ENCODE measurements at regions not wholly inside any gene's neighbourhood (a gene's known extent, or its start where the extent isn't known, plus 50 kb on each side); places are given as distances from the start of the nearest gene placed in this dataset.

- Histone ChIP-seq H3K4me3 (ENCODE audit: low read length) (no peak overlapping the region), H3K9me3 (ENCODE audit: insufficient read depth, low read depth, low read length) (no peaks in the 10 kb centered on the region), H3K4me1 (ENCODE audit: insufficient read depth, low read length) (no peaks in the 10 kb centered on the region), H3K27ac (ENCODE audit: low read length) (no peak overlapping the region), H3K27me3 (ENCODE audit: insufficient read depth, low read length) (no peaks in the 10 kb centered on the region), H3K9ac (ENCODE audit: low read depth, low read length) (no peak overlapping the region), H3K36me3 (ENCODE audit: insufficient read depth, low read depth, low read length) (no peaks in the 10 kb centered on the region)
Measured at GRCh38 chr3:187963677-187964385, 190.1 kb upstream of the LPP start.

DNA sequence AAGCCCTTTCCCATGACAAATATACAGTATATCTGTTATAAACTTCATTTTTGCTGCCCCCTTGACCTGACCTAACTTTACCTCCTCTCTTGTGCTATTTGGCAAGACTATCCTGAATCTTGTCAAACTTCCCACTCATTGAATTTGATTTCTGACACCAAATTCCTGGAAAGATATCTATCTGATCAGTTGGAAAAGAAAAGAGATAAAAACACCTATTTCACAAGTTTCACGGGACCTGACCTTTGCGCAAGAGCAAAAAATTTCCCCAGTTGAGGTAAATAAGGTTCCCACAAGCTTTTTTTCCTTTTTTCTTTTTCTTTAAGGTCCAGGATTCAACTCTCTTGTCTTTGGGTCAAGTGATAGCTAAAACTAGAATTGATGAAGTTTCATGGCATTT, 189.2 kb upstream of the LPP start:
- Histone ChIP-seq H3K36me3 (ENCODE audit: insufficient read depth, low read depth, low read length) (no peaks in the 10 kb centered on the region), H3K4me3 (ENCODE audit: low read length) (no peak overlapping the region), H3K27me3 (ENCODE audit: insufficient read depth, low read length) (no peaks in the 10 kb centered on the region), H3K4me1 (ENCODE audit: insufficient read depth, low read length) (no peaks in the 10 kb centered on the region), H3K27ac (ENCODE audit: low read length) (no peak overlapping the region), H3K9me3 (ENCODE audit: insufficient read depth, low read depth, low read length) (no peaks in the 10 kb centered on the region), H3K9ac (ENCODE audit: low read depth, low read length) (no peak overlapping the region)

- Histone ChIP-seq H3K4me1 (ENCODE audit: insufficient read depth, low read length) (no peaks in the 10 kb centered on the region), H3K36me3 (ENCODE audit: insufficient read depth, low read depth, low read length) (no peaks in the 10 kb centered on the region), H3K27me3 (ENCODE audit: insufficient read depth, low read length) (no peaks in the 10 kb centered on the region), H3K9ac (ENCODE audit: low read depth, low read length) (no peak overlapping the region), H3K27ac (ENCODE audit: low read length) (no peak overlapping the region), H3K9me3 (ENCODE audit: insufficient read depth, low read depth, low read length) (no peaks in the 10 kb centered on the region), H3K4me3 (ENCODE audit: low read length) (no peak overlapping the region)
Measured at GRCh38 chr3:187966096-187966495, 187.9 kb upstream of the LPP start.

GRCh38 chr3:187966636-187967406, 187.1 kb upstream of the LPP start:
- Histone ChIP-seq H3K36me3 (ENCODE audit: insufficient read depth, low read depth, low read length) (no peaks in the 10 kb centered on the region), H3K9me3 (ENCODE audit: insufficient read depth, low read depth, low read length) (no peaks in the 10 kb centered on the region), H3K27ac (ENCODE audit: low read length) (no peak overlapping the region), H3K9ac (ENCODE audit: low read depth, low read length) (no peak overlapping the region), H3K27me3 (ENCODE audit: insufficient read depth, low read length) (no peaks in the 10 kb centered on the region), H3K4me1 (ENCODE audit: insufficient read depth, low read length) (no peaks in the 10 kb centered on the region), H3K4me3 (ENCODE audit: low read length) (no peak overlapping the region)

GRCh38 chr3:187967993-187968392, 186.0 kb upstream of the LPP start:
- no peak overlapping the region for H3K9ac ChIP-seq (ENCODE audit: low read depth, low read length)
- no peaks in the 10 kb centered on the region for H3K27me3 ChIP-seq (ENCODE audit: insufficient read depth, low read length)
- no peaks in the 10 kb centered on the region for H3K36me3 ChIP-seq (ENCODE audit: insufficient read depth, low read depth, low read length)
- H3K4me1 ChIP-seq (ENCODE audit: insufficient read depth, low read length) = no peaks in the 10 kb centered on the region
- no peaks in the 10 kb centered on the region for H3K9me3 ChIP-seq (ENCODE audit: insufficient read depth, low read depth, low read length)
- no peak overlapping the region for H3K27ac ChIP-seq (ENCODE audit: low read length)
- no peak overlapping the region for H3K4me3 ChIP-seq (ENCODE audit: low read length)

DNA sequence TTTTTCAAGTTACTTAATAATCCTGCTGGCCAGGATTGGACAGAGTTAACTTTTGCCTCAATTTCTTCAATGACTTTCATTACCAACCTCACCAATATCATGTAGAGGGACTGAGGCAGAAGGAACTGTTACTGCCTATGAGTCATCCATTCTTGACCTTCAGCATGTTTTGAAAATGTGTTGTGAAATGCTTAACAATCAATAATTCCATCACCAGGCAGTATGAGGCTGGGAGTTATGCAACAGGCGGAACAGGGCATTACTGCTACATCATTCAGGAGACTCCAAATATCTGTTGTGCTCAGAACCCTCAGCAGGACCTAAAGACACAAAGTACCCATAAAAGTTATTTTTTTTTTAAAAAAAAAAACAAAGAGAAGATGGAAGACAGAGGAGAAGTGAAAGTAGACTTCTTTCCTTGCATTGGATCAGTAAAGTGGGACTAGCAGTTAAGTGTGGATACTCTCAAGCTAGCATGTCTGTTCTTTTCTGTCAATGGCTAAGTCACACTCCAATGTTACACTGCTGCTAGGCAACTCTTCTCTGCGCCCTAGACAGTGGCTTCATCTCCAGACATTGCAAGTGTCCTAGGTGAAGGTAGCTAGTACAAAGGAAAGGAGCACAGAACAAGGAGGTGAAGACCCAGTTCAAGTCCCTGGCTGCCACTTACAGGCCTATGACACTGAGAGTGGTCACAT, 184.9 kb upstream of the LPP start:
- Histone ChIP-seq H3K4me3 (ENCODE audit: low read length) (no peak overlapping the region), H3K36me3 (ENCODE audit: insufficient read depth, low read depth, low read length) (no peaks in the 10 kb centered on the region), H3K4me1 (ENCODE audit: insufficient read depth, low read length) (no peaks in the 10 kb centered on the region), H3K27me3 (ENCODE audit: insufficient read depth, low read length) (no peaks in the 10 kb centered on the region), H3K9ac (ENCODE audit: low read depth, low read length) (no peak overlapping the region), H3K27ac (ENCODE audit: low read length) (no peak overlapping the region), H3K9me3 (ENCODE audit: insufficient read depth, low read depth, low read length) (no peaks in the 10 kb centered on the region)

DNA sequence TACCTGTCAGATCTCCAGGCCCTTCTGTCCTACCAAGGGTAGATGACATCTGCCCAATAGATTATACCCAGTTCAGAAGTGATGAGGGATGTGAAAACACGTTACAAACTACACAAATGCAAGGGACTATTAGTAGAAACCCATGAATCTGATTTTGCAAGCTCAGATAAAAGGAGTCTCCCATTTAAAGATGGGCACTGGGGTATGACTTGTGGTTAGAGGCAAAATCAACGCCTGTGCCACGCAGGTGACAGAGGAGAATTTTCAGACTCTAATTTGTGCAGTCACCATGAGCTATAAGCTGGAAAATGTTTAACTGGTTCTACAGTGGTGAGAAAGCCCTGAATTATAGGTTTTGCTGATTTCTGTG, 184.4 kb upstream of the LPP start:
- H3K4me1 ChIP-seq (ENCODE audit: insufficient read depth, low read length) = no peaks in the 10 kb centered on the region
- no peaks in the 10 kb centered on the region for H3K9me3 ChIP-seq (ENCODE audit: insufficient read depth, low read depth, low read length)
- no peak overlapping the region for H3K9ac ChIP-seq (ENCODE audit: low read depth, low read length)
- H3K4me3 ChIP-seq (ENCODE audit: low read length) = no peak overlapping the region
- no peaks in the 10 kb centered on the region for H3K36me3 ChIP-seq (ENCODE audit: insufficient read depth, low read depth, low read length)
- no peak overlapping the region for H3K27ac ChIP-seq (ENCODE audit: low read length)
- no peaks in the 10 kb centered on the region for H3K27me3 ChIP-seq (ENCODE audit: insufficient read depth, low read length)

DNA sequence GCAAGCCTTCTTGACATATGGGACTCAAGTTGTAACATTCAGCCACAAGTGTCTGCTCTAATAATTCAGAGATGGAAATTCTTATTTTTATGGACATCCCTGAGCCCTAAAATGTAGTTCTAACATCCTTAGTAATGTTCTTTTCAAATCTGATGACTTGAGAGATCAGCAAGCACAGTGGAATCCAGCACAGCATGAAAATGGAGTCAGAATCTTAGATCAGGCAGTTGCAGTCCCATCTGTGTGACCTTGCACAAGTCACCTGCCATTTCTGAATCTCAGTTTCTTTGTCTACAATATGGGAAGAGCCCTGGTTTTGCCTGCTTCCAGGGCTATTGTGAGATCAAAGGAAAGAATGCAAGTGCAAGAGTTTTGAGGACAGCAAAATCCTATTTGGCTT, 183.9 kb upstream of the LPP start:
- no peaks in the 10 kb centered on the region for H3K4me1 ChIP-seq (ENCODE audit: insufficient read depth, low read length)
- H3K36me3 ChIP-seq (ENCODE audit: insufficient read depth, low read depth, low read length) = no peaks in the 10 kb centered on the region
- H3K27me3 ChIP-seq (ENCODE audit: insufficient read depth, low read length) = no peaks in the 10 kb centered on the region
- no peaks in the 10 kb centered on the region for H3K9me3 ChIP-seq (ENCODE audit: insufficient read depth, low read depth, low read length)
- no peak overlapping the region for H3K9ac ChIP-seq (ENCODE audit: low read depth, low read length)
- no peak overlapping the region for H3K4me3 ChIP-seq (ENCODE audit: low read length)
- no peak overlapping the region for H3K27ac ChIP-seq (ENCODE audit: low read length)

- no peak overlapping the region for H3K9ac ChIP-seq (ENCODE audit: low read depth, low read length)
- no peaks in the 10 kb centered on the region for H3K4me1 ChIP-seq (ENCODE audit: insufficient read depth, low read length)
- no peaks in the 10 kb centered on the region for H3K36me3 ChIP-seq (ENCODE audit: insufficient read depth, low read depth, low read length)
- no peaks in the 10 kb centered on the region for H3K9me3 ChIP-seq (ENCODE audit: insufficient read depth, low read depth, low read length)
- no peak overlapping the region for H3K4me3 ChIP-seq (ENCODE audit: low read length)
- H3K27ac ChIP-seq (ENCODE audit: low read length) = no peak overlapping the region
- no peaks in the 10 kb centered on the region for H3K27me3 ChIP-seq (ENCODE audit: insufficient read depth, low read length)
Measured at GRCh38 chr3:187971629-187972028, 182.3 kb upstream of the LPP start.

DNA sequence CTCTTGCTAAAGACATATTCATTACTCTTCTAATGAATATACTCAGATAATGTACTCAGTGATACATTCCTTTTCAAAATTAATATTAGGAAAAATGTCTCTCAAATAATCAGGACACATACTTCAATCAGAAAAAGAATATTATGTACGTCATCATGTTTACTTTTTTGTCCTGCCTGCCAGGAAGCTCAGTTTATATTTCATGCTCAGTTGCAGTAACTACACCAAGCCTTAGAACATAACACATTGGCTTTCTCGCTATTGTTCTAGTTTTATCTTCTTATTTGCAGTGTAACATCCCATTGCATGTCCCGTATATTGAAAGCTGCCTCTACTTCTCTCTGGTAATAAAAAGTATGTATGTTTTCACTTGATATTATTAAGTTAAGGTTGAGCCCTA, 181.5 kb upstream of the LPP start:
- Histone ChIP-seq H3K27me3 (ENCODE audit: insufficient read depth, low read length) (no peaks in the 10 kb centered on the region), H3K9ac (ENCODE audit: low read depth, low read length) (no peak overlapping the region), H3K4me1 (ENCODE audit: insufficient read depth, low read length) (no peaks in the 10 kb centered on the region)

GRCh38 chr3:187973977-187974870, 179.7 kb upstream of the LPP start:
- Histone ChIP-seq H3K27ac (ENCODE audit: low read length) (no peak overlapping the region), H3K36me3 (ENCODE audit: insufficient read depth, low read depth, low read length) (no peaks in the 10 kb centered on the region), H3K4me1 (ENCODE audit: insufficient read depth, low read length) (no peaks in the 10 kb centered on the region), H3K9me3 (ENCODE audit: insufficient read depth, low read depth, low read length) (no peaks in the 10 kb centered on the region), H3K4me3 (ENCODE audit: low read length) (no peak overlapping the region), H3K9ac (ENCODE audit: low read depth, low read length) (no peak overlapping the region), H3K27me3 (ENCODE audit: insufficient read depth, low read length) (no peaks in the 10 kb centered on the region)

More for the DNA sequence above, 181.5 kb upstream of the LPP start:
- H3K4me3 ChIP-seq (ENCODE audit: low read length) = no peak overlapping the region
- H3K9me3 ChIP-seq (ENCODE audit: insufficient read depth, low read depth, low read length) = no peaks in the 10 kb centered on the region
- H3K27ac ChIP-seq (ENCODE audit: low read length) = no peak overlapping the region
- H3K36me3 ChIP-seq (ENCODE audit: insufficient read depth, low read depth, low read length) = no peaks in the 10 kb centered on the region
